ENCODE measurements at regions not wholly inside any gene's neighbourhood (a gene's known extent, or its start where the extent isn't known, plus 50 kb on each side); places are given as distances from the start of the nearest gene placed in this dataset.

GRCh38 chr14:76314521-76315034, 61.4 kb upstream of the ESRRB start:
- no peak overlapping the region for H3K4me3 ChIP-seq (ENCODE audit: low read depth, low read length)
- no peak overlapping the region for H3K9ac ChIP-seq
- H3K27me3 ChIP-seq (ENCODE audit: control insufficient read depth, insufficient read depth, low read length) = no peaks in the 10 kb centered on the region
- H3K79me2 ChIP-seq = no peaks in the 10 kb centered on the region
- no peak overlapping the region for H3K27ac ChIP-seq
- no peaks in the 10 kb centered on the region for H3K4me1 ChIP-seq
- H3K4me2 ChIP-seq (ENCODE audit: low read length) = no peak overlapping the region
- no peaks in the 10 kb centered on the region for H3K36me3 ChIP-seq (ENCODE audit: control insufficient read depth, insufficient read depth, low read length)
- H2AFZ ChIP-seq = no peak overlapping the region
- no peaks in the 10 kb centered on the region for H3K9me3 ChIP-seq (ENCODE audit: control insufficient read depth, low read length)
- no peak for TF ChIP-seq CTCF (IDR thresholded peaks at IDR 0.05)

- H3K4me2 ChIP-seq (ENCODE audit: low read length) = no peak overlapping the region
- no peak overlapping the region for H3K9ac ChIP-seq
- H3K4me3 ChIP-seq (ENCODE audit: low read depth, low read length) = no peak overlapping the region
- no peak overlapping the region for H2AFZ ChIP-seq
- no peaks in the 10 kb centered on the region for H3K27me3 ChIP-seq (ENCODE audit: control insufficient read depth, insufficient read depth, low read length)
- H3K4me1 ChIP-seq = no peaks in the 10 kb centered on the region
- no peaks in the 10 kb centered on the region for H3K79me2 ChIP-seq
- H3K36me3 ChIP-seq (ENCODE audit: control insufficient read depth, insufficient read depth, low read length) = no peaks in the 10 kb centered on the region
- no peak for TF ChIP-seq CTCF (IDR thresholded peaks at IDR 0.05)
- no peaks in the 10 kb centered on the region for H3K9me3 ChIP-seq (ENCODE audit: control insufficient read depth, low read length)
- H3K27ac ChIP-seq = no peak overlapping the region
These were observed 55.5 kb upstream of the ESRRB start for GRCh38 chr14:76320486-76320885.

GRCh38 chr14:76320975-76321374, 55.0 kb upstream of the ESRRB start:
- no peak overlapping the region for H3K4me3 ChIP-seq (ENCODE audit: low read depth, low read length)
- H3K36me3 ChIP-seq (ENCODE audit: control insufficient read depth, insufficient read depth, low read length) = no peaks in the 10 kb centered on the region
- H3K4me1 ChIP-seq = no peaks in the 10 kb centered on the region
- H3K4me2 ChIP-seq (ENCODE audit: low read length) = no peak overlapping the region
- no peaks in the 10 kb centered on the region for H3K9me3 ChIP-seq (ENCODE audit: control insufficient read depth, low read length)
- no peak overlapping the region for H2AFZ ChIP-seq
- no peak overlapping the region for H3K9ac ChIP-seq
- TF ChIP-seq CTCF (IDR thresholded peaks at IDR 0.05) = no peak
- H3K27me3 ChIP-seq (ENCODE audit: control insufficient read depth, insufficient read depth, low read length) = no peaks in the 10 kb centered on the region
- H3K79me2 ChIP-seq = no peaks in the 10 kb centered on the region
- H3K27ac ChIP-seq = no peak overlapping the region

GRCh38 chr14:76322594-76323220, 53.2 kb upstream of the ESRRB start:
- no peak overlapping the region for H3K9ac ChIP-seq
- no peaks in the 10 kb centered on the region for H3K9me3 ChIP-seq (ENCODE audit: control insufficient read depth, low read length)
- H2AFZ ChIP-seq = no peak overlapping the region
- H3K79me2 ChIP-seq = no peaks in the 10 kb centered on the region
- H3K27me3 ChIP-seq (ENCODE audit: control insufficient read depth, insufficient read depth, low read length) = no peaks in the 10 kb centered on the region
- no peak overlapping the region for H3K27ac ChIP-seq
- H3K4me3 ChIP-seq (ENCODE audit: low read depth, low read length) = no peak overlapping the region
- no peak for TF ChIP-seq CTCF (IDR thresholded peaks at IDR 0.05)
- no peaks in the 10 kb centered on the region for H3K4me1 ChIP-seq
- no peak overlapping the region for H3K4me2 ChIP-seq (ENCODE audit: low read length)
- H3K36me3 ChIP-seq (ENCODE audit: control insufficient read depth, insufficient read depth, low read length) = no peaks in the 10 kb centered on the region

Data from parathyroid adenoma (tissue), 2 donors.